T-helper 9 cell (primary cell): ENCODE measurements at regions not wholly inside any gene's neighbourhood (a gene's known extent, or its start where the extent isn't known, plus 50 kb on each side); places are given as distances from the start of the nearest gene placed in this dataset.
"Not testable (repeated sequence)": the region's sequence is repeated elsewhere in the genome, so short reads cannot be mapped to it uniquely, and the experiment has no call there.

Source experiments
- DNase-seq: peaks from one replicate; pipeline ENCODE4 v3.0.0-alpha.2; 2020

DNA sequence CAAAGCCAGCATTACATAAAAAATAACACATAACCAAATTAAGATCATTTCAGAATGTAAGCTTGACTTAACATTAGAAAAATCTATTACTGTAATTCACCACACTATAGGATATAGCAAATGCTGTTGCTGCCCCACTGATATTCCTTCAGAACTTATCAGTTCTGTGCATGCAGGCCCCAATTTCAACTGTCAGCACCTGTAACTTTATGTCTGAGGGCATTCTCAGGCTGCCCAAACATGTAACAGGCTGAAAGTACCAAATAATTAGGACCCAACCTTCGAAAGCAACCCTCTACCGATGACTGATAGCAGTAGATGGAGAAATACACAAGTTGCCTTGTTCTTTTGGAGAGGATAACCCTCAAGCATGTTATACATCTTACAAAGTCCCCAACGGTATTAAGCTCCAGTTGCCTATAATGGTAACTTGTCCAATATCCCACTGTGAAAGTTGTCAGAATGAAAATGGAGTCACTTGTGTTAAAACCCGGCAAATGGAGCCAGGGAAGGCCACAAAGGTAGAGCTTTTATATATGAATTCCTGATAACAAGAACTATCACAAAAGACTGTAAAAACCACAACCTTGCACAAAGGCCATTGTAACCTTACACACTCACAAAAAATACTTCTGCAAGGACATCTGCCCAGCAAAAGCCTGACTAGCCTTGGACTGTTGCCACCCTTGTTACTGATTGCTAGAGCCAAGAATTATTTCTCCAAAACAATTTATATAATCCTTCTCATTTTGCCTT, 66.9 kb upstream of the ZNF746 start:
- no peak for DNase-seq

- no peak for DNase-seq
These were observed 65.0 kb upstream of the ZNF746 start for GRCh38 chr7:149562602-149563001.

- no peak for DNase-seq
These were observed 63.5 kb upstream of the ZNF746 start for GRCh38 chr7:149561072-149561471.

- DNase-seq = no peak
These were observed 62.1 kb upstream of the ZNF746 start for GRCh38 chr7:149559711-149560110.

DNA sequence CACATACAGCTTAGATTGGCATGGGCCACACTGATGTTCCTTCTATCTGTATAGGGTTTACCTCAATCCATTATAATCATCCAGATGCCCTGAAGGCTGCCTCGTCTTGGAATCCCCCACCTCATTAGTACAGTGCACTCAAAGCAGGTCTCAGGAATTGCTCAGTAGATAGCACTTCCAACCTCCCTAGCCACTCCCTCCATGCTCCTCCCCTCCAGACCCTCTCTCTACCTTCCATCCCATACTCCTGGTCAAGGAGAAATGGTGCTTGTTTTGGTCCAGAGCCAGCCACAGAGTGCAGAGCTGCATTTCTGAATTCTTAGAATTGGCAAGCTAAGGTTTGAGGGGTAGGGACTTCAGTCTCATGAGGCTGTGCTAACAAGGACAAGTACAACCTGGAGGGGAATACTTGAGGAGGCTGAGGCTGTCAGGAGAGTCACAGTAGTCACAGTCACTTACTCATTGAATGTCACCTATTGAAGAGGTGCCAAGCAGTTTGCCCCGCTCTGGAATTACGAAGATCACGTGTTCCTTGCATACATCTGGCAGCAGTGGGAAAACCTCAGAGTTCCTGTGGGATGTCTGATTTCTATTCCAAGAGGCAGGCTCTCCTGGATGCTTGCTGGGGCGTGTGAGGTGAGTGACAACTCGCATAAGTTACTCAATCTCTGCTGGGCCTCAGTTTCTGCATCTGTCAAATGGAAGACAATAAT, 60.7 kb upstream of the ZNF746 start:
- no peak for DNase-seq

- DNase-seq = not testable (repeated sequence)
These were observed 58.9 kb upstream of the ZNF746 start for GRCh38 chr7:149556525-149556924.

GRCh38 chr7:149554821-149555220, 57.2 kb upstream of the ZNF746 start:
- DNase-seq = not testable (repeated sequence)

DNA sequence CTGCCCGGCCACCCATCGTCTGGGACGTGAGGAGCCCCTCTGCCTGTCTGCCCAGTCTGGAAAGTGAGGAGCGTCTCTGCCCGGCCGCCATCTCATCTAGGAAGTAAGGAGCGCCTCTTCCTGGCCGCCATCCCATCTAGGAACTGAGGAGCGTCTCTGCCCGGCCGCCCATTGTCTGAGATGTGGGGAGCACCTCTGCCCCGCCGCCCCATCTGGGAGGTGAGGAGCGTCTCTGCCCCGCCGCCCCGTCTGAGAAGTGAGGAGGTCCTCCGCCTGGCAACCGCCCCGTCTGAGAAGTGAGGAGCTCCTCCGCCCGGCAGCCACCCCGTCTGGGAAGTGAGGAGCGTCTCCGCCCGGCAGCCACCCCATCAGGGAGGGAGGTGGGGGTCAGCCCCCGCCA, 56.4 kb upstream of the ZNF746 start:
- not testable (repeated sequence) for DNase-seq

DNA sequence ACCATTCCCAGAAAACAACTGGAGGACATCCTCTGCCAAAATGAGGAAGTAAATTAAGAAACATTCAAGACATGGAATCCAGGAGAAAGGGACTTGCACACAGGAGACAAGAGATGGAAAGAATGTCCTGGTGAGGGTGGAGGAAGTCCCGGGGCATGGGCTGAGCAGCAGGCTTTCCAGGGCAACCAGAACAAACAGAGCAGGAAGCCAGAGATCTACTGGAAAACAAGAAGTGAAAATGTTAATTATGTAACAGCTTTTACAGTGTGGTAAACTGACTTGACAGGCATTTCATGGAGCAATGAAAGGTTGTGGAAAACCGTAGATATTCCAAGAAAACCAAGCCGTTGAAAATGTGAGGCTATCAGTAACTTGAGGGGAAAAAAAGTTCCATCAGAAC, 55.2 kb upstream of the ZNF746 start:
- DNase-seq = no peak
